ENCODE measurements at regions not wholly inside any gene's neighbourhood (a gene's known extent, or its start where the extent isn't known, plus 50 kb on each side); places are given as distances from the start of the nearest gene placed in this dataset.

DNA sequence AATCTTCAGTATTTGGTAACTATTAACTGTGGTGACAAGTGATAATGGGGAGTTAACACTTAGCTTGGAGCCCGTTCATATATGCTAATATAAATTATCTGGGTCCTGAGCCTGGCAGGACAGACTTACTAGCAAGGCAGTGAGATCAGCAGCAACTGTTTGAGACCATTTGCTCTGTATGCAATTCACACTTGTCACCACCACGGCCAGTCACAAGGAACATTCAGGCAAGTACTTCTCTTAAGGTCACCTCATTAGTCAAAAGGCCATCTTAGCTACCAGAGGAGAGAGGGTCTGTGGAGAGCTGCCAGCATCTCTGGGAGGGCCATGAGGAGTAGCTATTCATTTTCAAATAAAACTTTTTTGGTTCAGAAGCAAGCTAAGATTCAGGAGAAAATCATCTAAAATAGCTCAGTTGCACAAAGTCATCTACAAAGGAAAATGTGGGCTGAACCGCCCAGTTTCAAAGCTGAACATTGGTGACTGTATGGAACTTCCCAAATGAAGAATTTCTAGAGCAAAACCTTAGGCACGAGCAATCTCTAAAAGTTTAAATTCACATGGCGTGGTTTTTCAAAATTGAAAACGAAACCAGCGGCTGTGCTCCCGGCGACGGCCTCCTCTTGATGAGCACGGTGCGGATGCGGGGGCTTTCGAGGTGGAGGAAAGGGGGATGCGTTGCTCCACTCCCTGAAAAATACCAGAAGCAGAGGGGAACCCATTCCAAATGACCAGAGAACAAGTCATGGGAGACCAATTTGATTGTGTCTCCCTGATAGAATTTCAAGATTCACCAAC is 233.5 kb upstream of the MGMT start:
- no peak for DNase-seq (ENCODE audit: extremely low read depth, low read depth)
- TF ChIP-seq, protein P1, sequence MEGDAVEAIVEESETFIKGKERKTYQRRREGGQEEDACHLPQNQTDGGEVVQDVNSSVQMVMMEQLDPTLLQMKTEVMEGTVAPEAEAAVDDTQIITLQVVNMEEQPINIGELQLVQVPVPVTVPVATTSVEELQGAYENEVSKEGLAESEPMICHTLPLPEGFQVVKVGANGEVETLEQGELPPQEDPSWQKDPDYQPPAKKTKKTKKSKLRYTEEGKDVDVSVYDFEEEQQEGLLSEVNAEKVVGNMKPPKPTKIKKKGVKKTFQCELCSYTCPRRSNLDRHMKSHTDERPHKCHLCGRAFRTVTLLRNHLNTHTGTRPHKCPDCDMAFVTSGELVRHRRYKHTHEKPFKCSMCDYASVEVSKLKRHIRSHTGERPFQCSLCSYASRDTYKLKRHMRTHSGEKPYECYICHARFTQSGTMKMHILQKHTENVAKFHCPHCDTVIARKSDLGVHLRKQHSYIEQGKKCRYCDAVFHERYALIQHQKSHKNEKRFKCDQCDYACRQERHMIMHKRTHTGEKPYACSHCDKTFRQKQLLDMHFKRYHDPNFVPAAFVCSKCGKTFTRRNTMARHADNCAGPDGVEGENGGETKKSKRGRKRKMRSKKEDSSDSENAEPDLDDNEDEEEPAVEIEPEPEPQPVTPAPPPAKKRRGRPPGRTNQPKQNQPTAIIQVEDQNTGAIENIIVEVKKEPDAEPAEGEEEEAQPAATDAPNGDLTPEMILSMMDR (IDR thresholded peaks at IDR 0.05; ENCODE audit: low read depth, low read length) = no peak

DNA sequence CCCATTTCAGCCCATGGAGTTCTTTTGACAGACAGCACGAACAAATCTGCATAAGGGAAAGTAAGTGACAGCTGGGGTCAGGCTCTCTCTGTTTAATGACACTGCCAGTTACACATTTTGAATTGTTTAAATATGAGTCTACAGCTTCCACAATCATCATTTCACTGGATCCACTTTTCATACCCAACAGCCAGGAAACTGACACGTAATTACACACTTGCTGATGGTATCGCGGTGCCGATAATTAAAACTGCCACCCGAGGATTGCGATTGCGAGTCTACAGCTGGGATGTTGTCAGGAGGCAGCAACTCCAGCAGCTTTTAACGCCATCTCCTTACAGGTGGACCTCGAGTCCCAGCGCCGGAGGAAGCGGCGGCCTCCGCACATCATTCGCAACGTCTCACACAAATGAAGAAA is 230.8 kb upstream of the MGMT start:
- TF ChIP-seq, protein P1 (IDR thresholded peaks at IDR 0.05; ENCODE audit: low read depth, low read length) = no peak
- DNase-seq (ENCODE audit: extremely low read depth, low read depth) = no peak

DNA sequence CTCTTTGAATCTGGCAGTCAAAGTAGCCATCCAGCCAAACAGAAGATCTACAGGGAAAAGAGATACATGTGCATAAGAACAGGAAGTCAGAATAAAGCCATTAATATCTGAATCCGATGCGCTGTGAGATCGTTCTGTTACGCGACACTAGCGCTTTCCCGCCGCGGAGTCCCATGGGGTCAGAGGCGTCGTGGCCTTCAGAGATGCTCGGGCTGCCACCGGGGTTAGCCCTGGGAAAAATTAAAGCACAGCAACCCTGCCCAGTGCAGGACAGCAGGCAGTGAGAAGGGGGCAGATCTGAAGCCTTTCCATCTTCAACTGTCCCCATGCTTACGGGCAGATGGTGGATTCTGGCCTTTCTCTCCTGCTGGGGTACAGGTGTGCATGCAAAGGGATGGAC is 225.6 kb upstream of the MGMT start:
- TF ChIP-seq, protein P1 (IDR thresholded peaks at IDR 0.05; ENCODE audit: low read depth, low read length) = no peak
- no peak for DNase-seq (ENCODE audit: extremely low read depth, low read depth)

DNA sequence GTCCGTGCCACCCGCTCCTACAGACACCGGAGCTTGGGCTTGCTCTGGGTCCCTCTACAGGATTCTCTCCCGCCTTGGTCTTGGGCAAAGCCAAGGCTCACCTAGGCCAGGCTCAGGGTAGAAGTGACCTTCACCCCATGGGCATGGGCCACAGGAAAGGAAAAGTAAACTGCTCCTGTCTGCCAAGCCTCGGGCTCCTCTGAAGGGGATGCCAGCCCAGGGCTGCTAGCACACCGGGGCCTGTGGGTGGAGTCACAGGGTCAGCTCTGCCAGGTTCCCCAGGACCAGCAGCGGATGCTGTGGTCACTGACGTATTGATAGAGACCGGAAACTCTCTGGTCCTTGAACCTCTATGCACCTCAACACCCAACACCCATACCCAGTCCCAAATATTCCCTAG is 222.7 kb upstream of the MGMT start:
- no peak for DNase-seq (ENCODE audit: extremely low read depth, low read depth)
- TF ChIP-seq, protein P1 (IDR thresholded peaks at IDR 0.05; ENCODE audit: low read depth, low read length) = no peak

DNA sequence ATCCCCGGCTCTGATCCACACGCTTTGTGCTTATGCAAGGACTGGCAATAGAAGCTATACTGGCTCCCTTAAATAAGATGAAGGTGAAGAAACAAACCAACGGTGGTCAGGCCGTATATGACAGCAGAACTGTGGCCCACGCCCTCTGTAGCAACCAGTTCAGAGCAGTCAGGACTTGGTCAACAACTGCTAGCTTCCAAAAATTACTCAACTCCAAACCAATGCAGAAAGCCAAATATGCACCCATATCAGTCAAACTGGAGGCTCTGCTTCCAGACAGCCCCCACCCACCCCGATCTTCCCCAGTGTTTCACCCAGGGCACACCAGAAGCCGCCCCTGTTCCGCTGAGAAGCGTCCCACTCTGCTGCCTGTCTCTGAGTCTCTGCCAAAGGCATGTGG is 222.3 kb upstream of the MGMT start:
- TF ChIP-seq, protein P1 (IDR thresholded peaks at IDR 0.05; ENCODE audit: low read depth, low read length) = no peak
- DNase-seq (ENCODE audit: extremely low read depth, low read depth) = no peak

DNA sequence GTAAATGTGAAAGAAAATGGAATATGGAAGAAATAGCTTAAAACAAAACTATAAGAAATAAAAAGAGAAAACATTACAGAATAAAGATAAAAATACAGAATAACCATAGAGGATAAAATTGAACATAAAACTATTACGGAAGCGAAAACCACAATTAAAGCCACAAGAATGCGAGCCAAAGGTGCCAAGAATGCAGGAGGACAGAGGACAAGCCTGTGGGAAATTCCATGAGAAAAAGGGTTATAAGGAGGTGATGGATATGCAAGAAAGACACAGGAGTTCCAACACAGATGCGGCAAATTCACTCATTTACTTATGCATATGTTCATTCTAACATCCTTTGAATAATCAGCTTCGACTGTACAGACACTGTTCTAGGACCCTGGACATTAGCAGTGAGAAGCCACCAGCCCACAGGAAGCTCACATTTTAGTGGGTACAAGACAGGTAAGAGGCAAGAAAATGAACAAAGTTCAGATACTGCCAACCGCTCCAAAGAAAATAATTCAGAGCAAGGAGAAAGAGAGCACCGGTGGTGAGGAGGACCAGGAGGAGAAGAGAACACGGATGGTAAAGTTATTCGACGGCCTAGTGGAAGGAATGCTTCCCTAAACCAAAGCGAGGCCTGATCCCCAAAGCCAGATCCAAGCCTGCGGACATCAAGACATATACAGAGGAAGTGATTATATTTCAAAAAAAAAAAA is 213.7 kb upstream of the MGMT start:
- TF ChIP-seq, protein P1 (IDR thresholded peaks at IDR 0.05; ENCODE audit: low read depth, low read length) = no peak
- no peak for DNase-seq (ENCODE audit: extremely low read depth, low read depth)

DNA sequence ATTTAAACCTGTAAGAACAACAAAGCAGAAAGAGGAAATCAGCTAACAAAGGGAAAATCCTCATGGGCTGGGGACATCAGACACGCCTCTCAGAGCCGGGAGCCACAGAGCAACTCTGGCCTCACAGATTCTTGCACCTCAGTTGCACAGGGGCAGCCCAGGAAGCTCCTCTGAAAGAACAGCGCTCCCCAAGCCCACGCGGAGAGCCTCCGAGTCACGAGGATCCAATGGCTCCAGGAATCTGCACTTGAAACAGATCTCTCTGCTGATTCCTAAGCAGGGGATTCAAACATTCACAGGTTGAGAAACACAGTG is 213.2 kb upstream of the MGMT start:
- TF ChIP-seq, protein P1 (IDR thresholded peaks at IDR 0.05; ENCODE audit: low read depth, low read length) = no peak
- no peak for DNase-seq (ENCODE audit: extremely low read depth, low read depth)
